CD14-positive monocyte (primary cell): ENCODE measurements at regions not wholly inside any gene's neighbourhood (a gene's known extent, or its start where the extent isn't known, plus 50 kb on each side); places are given as distances from the start of the nearest gene placed in this dataset.

Experiments
- DNase-seq, 3 donors: peaks; one replicate each; pipeline ENCODE4 v3.0.0-alpha.2; 2011 to 2022
- H2AFZ ChIP-seq: 2 replicates; pipeline ENCODE4 v1.6.0; 2012; ENCODE audit warnings: mild to moderate bottlenecking, low read depth, low read length, inconsistent platforms; ENCODE audit not compliant: insufficient read depth, poor library complexity, severe bottlenecking
- H3K27ac ChIP-seq, 2 donors: 1 replicate in 1 of 2; 2 replicates in 1 of 2; pipeline ENCODE4 v1.5.1; 2012 to 2013; ENCODE audit warnings: low read length in 2 of 2, control low read depth in 1 of 2, inconsistent platforms in 1 of 2, low read depth in 1 of 2, mild to moderate bottlenecking in 1 of 2
- H3K27me3 ChIP-seq, 2 donors: one replicate each; pipeline versions ENCODE4 v1.6.0 to v1.6.1; 2011 to 2013; ENCODE audit warnings: low read length in 2 of 2; ENCODE audit not compliant: control insufficient read depth in 2 of 2, insufficient read depth in 2 of 2
- H3K36me3 ChIP-seq, 2 donors: replicated peaks in 1 of 2; 1 replicate in 1 of 2; 2 replicates in 1 of 2; pipeline versions ENCODE4 v1.5.1 to v1.6.1; 2012 to 2013; ENCODE audit warnings: low read length in 2 of 2, control low read depth in 1 of 2, inconsistent platforms in 1 of 2, mild to moderate bottlenecking in 1 of 2; ENCODE audit not compliant: insufficient read depth in 2 of 2, control insufficient read depth in 1 of 2
- H3K4me1 ChIP-seq, 2 donors: 1 replicate in 1 of 2; 2 replicates in 1 of 2; pipeline versions ENCODE4 v1.5.1 to v1.6.1; 2012 to 2013; ENCODE audit warnings: low read length in 2 of 2, control low read depth in 1 of 2, inconsistent platforms in 1 of 2, mild to moderate bottlenecking in 1 of 2, moderate library complexity in 1 of 2; ENCODE audit not compliant: insufficient read depth in 2 of 2, control insufficient read depth in 1 of 2
- H3K4me2 ChIP-seq: replicated peaks from 2 replicates; pipeline ENCODE3; 2012; ENCODE audit warnings: low read length, moderate library complexity, mild to moderate bottlenecking; ENCODE audit not compliant: poor library complexity, severe bottlenecking; ENCODE audit errors: extremely low read depth
- H3K4me3 ChIP-seq, 3 experiments: fragments of 200-600 bp in 1 of 3; sonication (generic) in 1 of 3; replicated peaks in 1 of 3; 1 replicate in 2 of 3; 2 replicates in 1 of 3; pipeline ENCODE4 v1.5.1; 2011 to 2013; ENCODE audit warnings: low read length in 3 of 3, mild to moderate bottlenecking in 3 of 3, control low read depth in 2 of 3, low read depth in 2 of 3, inconsistent platforms in 1 of 3, moderate library complexity in 1 of 3
- H3K79me2 ChIP-seq: 2 replicates; pipeline ENCODE4 v1.6.0; 2012; ENCODE audit warnings: mild to moderate bottlenecking, control low read depth, inconsistent platforms, low read length, moderate library complexity; ENCODE audit not compliant: insufficient read depth
- H3K9ac ChIP-seq: 2 replicates; pipeline ENCODE4 v1.6.0; 2017; ENCODE audit warnings: low read length, mild to moderate bottlenecking; ENCODE audit not compliant: insufficient read depth, poor library complexity, severe bottlenecking
- H3K9me3 ChIP-seq, 2 donors: replicated peaks in 1 of 2; 1 replicate in 1 of 2; 2 replicates in 1 of 2; pipeline versions ENCODE4 v1.5.1 to v1.6.1; 2012 to 2013; ENCODE audit warnings: low read length in 2 of 2, control low read depth in 1 of 2; ENCODE audit not compliant: control insufficient read depth in 1 of 2, insufficient read depth in 1 of 2
- H4K20me1 ChIP-seq: 2 replicates; pipeline ENCODE4 v1.6.0; 2012; ENCODE audit warnings: mild to moderate bottlenecking, low read length, control low read depth, moderate library complexity; ENCODE audit not compliant: insufficient read depth
- H3K27ac Mint-ChIP-seq, 7 donors: one replicate each; pipeline ENCODE4 v1.8.0; 2020; ENCODE audit warnings: mild to moderate bottlenecking in 7 of 7, mixed read lengths in 7 of 7, moderate library complexity in 6 of 7, inconsistent platforms in 2 of 7
- H3K27me3 Mint-ChIP-seq, 3 donors: one replicate each; pipeline ENCODE4 v1.8.0; 2021 to 2022; ENCODE audit warnings: low read depth in 3 of 3, mild to moderate bottlenecking in 3 of 3, mixed read lengths in 3 of 3, moderate library complexity in 3 of 3, inconsistent platforms in 1 of 3
- H3K36me3 Mint-ChIP-seq, 2 donors: one replicate each; pipeline ENCODE4 v1.8.0; 2020; ENCODE audit warnings: mixed read lengths in 2 of 2, inconsistent platforms in 1 of 2, mild to moderate bottlenecking in 1 of 2
- H3K4me1 Mint-ChIP-seq: one replicate; pipeline ENCODE4 v1.8.0; 2020; ENCODE audit warnings: mild to moderate bottlenecking, mixed read lengths
- H3K4me3 Mint-ChIP-seq, 2 donors: one replicate each; pipeline ENCODE4 v1.8.0; 2020; ENCODE audit warnings: mild to moderate bottlenecking in 2 of 2, mixed read lengths in 2 of 2, moderate library complexity in 1 of 2
- H3K9me3 Mint-ChIP-seq, 7 donors: one replicate each; pipeline ENCODE4 v1.8.0; 2020 to 2022; ENCODE audit warnings: mixed read lengths in 7 of 7, mild to moderate bottlenecking in 6 of 7, moderate library complexity in 6 of 7, inconsistent platforms in 2 of 7
- WGBS: methylation state at CpG from one replicate; pipeline ENCODE4 v1.1.5; 2013; ENCODE audit warnings: missing lambda C conversion rate; ENCODE audit not compliant: insufficient coverage; 5-methylcytosine and 5-hydroxymethylcytosine counted together
- intact Hi-C, 2 donors: fragments of 100-400 bp; cut with micrococcal nuclease; formaldehyde crosslinking; loops; one replicate each; pipeline versions ENCODE4 v1.15.0 to v1.15.1; 2023
- TF ChIP-seq, protein P1 (sequence below): fragments of 200-600 bp; IDR thresholded peaks from one replicate; pipeline ENCODE4 v1.8.0; 2022; ENCODE audit warnings: antibody characterized with exemption, mild to moderate bottlenecking

DNA sequence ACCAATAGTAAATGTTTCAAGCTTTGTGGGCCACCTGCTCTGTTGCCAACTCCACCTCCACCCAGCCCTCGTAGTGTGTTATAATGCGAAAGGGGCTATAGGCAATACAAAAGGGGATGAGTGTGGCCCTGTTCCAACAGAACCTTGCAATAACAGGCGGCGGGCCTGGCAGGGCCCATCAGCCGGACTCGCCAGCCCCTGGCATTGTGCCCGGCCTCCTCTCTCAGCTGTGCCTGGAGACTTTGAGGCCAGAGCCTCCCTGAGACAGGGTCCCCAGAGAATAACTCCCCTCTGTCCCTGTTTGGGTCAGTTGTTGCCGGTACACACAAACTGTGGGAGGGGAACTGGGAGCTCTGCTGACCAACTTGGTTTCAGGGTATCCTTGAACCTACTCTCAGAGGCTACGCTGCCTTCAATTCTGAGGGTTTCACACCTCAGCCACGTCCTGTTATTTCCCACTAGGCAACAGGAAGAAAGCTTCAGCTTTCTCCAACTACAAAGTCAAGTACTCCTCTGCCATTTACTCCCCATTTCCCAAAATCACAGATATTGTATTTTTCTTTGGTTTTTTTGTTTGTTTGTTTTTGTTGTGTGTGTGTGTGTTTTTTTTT is 58.0 kb upstream of the ZNF236 start:
- Histone ChIP-seq H4K20me1 (no peaks in the 10 kb centered on the region), H2AFZ (no peak overlapping the region), H3K27me3 (no peaks in the 10 kb centered on the region), H3K9me3 (peaks cover 0 to 5% of the 10 kb centered on the region in 2 donors), H3K9ac (no peak overlapping the region), H3K4me3 (no peak overlapping the region), H3K27ac (no peak overlapping the region), H3K79me2 (no peaks in the 10 kb centered on the region), H3K36me3 (no peaks in the 10 kb centered on the region), H3K4me1 (no peaks in the 10 kb centered on the region), H3K4me2 (no peak overlapping the region)
- Mint-ChIP-seq H3K4me3 (no peak overlapping the region), H3K27ac (no peak overlapping the region), H3K27me3 (peaks cover 2 to 13% (median 6%) of the 10 kb centered on the region in 3 donors), H3K4me1 (no peaks in the 10 kb centered on the region), H3K36me3 (no peaks in the 10 kb centered on the region), H3K9me3 (peaks cover 9 to 22% (median 19%) of the 10 kb centered on the region in 7 donors)
- WGBS: 72% methylated on average over 3 of the region's 10 CpGs
- intact Hi-C loops: no loop called here
- DNase-seq: no peak
- TF ChIP-seq, protein P1, sequence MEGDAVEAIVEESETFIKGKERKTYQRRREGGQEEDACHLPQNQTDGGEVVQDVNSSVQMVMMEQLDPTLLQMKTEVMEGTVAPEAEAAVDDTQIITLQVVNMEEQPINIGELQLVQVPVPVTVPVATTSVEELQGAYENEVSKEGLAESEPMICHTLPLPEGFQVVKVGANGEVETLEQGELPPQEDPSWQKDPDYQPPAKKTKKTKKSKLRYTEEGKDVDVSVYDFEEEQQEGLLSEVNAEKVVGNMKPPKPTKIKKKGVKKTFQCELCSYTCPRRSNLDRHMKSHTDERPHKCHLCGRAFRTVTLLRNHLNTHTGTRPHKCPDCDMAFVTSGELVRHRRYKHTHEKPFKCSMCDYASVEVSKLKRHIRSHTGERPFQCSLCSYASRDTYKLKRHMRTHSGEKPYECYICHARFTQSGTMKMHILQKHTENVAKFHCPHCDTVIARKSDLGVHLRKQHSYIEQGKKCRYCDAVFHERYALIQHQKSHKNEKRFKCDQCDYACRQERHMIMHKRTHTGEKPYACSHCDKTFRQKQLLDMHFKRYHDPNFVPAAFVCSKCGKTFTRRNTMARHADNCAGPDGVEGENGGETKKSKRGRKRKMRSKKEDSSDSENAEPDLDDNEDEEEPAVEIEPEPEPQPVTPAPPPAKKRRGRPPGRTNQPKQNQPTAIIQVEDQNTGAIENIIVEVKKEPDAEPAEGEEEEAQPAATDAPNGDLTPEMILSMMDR: no peak

DNA sequence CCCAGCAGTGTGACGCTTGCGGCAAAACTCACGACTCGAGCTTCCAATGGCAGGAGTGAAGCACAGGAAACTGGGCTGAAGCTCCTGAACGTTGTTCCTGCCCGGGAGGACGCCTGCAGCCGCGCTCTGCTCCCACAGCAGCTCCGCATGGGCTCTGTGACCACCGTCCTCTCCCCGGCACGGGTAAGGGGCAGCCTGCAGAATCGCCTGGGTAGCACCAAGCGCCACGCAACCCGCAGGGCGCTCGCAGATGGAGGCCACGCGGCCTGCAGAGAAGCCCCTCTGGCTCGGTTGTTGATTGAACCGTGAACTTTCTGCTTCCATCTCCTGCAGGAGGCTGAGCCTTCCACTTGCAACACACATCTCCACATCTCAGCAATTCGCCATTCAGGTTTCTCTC is 63.3 kb upstream of the ZNF236 start:
- Histone ChIP-seq H3K9ac (no peak overlapping the region), H3K9me3 (no peaks in the 10 kb centered on the region), H3K79me2 (no peaks in the 10 kb centered on the region), H2AFZ (no peak overlapping the region), H3K27me3 (no peaks in the 10 kb centered on the region), H3K4me3 (no peak overlapping the region), H3K36me3 (no peaks in the 10 kb centered on the region), H3K4me1 (no peaks in the 10 kb centered on the region), H3K27ac (no peak overlapping the region), H3K4me2 (no peak overlapping the region), H4K20me1 (no peaks in the 10 kb centered on the region)
- WGBS: 95% methylated on average over 24 of the region's 24 CpGs
- no peak for DNase-seq
- intact Hi-C loops: no loop called here
- Mint-ChIP-seq H3K4me3 (no peak overlapping the region), H3K36me3 (no peaks in the 10 kb centered on the region), H3K4me1 (no peaks in the 10 kb centered on the region), H3K27me3 (peaks cover 2 to 7% (median 4%) of the 10 kb centered on the region in 3 donors), H3K27ac (no peak overlapping the region), H3K9me3 (peaks cover 0 to 4% (median 2%) of the 10 kb centered on the region in 7 donors)
- TF ChIP-seq, protein P1: no peak
